ENCODE measurements at regions not wholly inside any gene's neighbourhood (a gene's known extent, or its start where the extent isn't known, plus 50 kb on each side); places are given as distances from the start of the nearest gene placed in this dataset.

DNA sequence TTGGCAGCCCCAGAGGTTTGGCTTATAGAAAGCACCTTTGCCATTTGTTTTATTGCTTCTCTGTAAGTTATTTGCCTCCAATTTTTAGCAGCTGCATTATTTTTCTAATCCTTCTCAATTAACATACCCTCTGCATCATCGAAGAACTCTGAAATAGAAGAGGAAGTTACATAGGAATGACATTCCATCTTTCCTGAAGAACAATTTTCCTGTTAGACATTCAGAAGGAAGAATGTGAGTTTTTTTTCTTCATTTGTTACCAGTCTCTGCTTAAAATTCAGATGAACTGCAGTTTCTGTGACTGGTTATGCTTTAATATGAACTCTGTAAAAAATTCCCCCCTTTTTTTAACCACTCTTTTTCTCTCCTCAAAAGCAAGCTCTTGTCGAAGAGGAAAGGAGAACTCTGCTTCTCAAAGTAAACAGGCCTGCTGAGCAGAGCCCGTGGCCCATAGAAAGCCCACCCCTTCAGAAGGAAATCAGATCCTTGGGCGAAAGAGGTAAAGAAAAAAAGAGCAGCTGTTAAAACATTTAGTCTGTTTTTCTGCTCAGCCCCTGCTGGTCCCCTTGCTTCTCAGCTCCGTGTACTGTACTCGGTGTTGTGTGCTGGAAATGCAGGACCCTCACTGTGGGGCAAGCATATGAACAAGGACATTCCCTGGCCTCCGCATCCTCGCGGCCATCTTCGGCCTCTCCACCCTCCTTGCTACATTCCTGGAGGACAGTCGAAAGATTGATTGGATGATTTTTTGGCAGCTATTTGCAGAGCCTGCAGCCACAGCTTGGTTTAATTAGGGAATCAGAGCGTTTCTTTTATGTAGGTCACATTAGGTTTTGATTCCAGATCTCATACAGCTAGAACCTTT, 164.4 kb upstream of the LRIG3 start:
- H3K36me3 Mint-ChIP-seq (ENCODE audit: low read depth): no peaks in the 10 kb centered on the region
- DNase-seq: no peak
- H3K9me3 Mint-ChIP-seq: no peaks in the 10 kb centered on the region
- H3K4me1 Mint-ChIP-seq (ENCODE audit: low read depth): no peaks in the 10 kb centered on the region
- CTCF ChIA-PET: no interaction called here
- H3K27ac Mint-ChIP-seq: no peak overlapping the region
- no peaks in the 10 kb centered on the region for H3K27me3 Mint-ChIP-seq (ENCODE audit: low read depth)
- intact Hi-C loops (cut with micrococcal nuclease): no loop called here
- no peak overlapping the region for H3K4me3 Mint-ChIP-seq

DNA sequence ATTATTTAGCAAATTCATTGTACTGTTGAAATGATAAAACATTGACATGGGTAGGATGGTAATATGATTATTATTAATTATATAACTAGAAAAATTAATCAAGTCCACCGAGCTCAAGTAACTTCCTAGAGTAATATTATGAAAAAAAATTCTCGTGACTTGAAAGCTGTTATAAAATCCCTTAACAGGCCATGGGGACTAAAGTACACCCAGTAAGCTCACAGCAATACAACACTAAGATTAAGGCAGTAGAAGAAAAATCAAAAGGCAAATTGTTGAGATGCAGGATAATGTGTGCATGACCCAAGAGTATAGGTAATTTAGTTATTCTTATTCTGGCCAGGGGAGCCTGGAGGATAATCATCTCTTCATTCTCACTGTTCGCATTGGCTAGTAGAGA, 162.6 kb upstream of the LRIG3 start:
- Mint-ChIP-seq H3K36me3 (ENCODE audit: low read depth) (no peaks in the 10 kb centered on the region), H3K27ac (no peak overlapping the region), H3K4me3 (no peak overlapping the region), H3K27me3 (ENCODE audit: low read depth) (no peaks in the 10 kb centered on the region), H3K9me3 (no peaks in the 10 kb centered on the region), H3K4me1 (ENCODE audit: low read depth) (no peaks in the 10 kb centered on the region)
- intact Hi-C loops (cut with micrococcal nuclease): no loop called here
- no peak for DNase-seq
- CTCF ChIA-PET: no interaction called here

DNA sequence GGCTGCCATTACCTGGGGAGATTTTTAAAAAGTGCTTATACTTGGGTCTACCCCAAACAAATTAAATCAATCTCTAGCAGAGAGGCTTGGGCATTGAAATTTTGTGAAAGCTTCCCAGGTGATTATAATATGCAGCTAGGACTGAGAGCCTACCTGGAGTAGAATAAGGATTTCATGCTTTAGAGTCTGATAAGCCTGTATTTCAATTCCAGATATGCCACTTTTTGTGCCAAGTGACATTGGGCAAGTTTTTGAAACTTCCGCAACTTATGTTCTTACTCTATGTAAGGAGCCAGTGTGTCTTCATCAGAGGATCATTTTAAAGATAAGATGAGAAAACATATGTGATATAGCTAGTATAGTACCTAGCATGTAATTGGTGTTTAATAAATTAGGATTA, 159.8 kb upstream of the LRIG3 start:
- CTCF ChIA-PET: no interaction called here
- intact Hi-C loops (cut with micrococcal nuclease): no loop called here

GRCh38 chr12:59079472-59079871, 159.2 kb upstream of the LRIG3 start:
- intact Hi-C loops (cut with micrococcal nuclease): no loop called here
- Mint-ChIP-seq H3K27ac (no peak overlapping the region), H3K27me3 (ENCODE audit: low read depth) (no peaks in the 10 kb centered on the region), H3K4me1 (ENCODE audit: low read depth) (no peaks in the 10 kb centered on the region), H3K4me3 (no peak overlapping the region), H3K9me3 (no peaks in the 10 kb centered on the region), H3K36me3 (ENCODE audit: low read depth) (no peaks in the 10 kb centered on the region)
- DNase-seq: no peak
- CTCF ChIA-PET: no interaction called here

More for the DNA sequence above, 159.8 kb upstream of the LRIG3 start:
- no peaks in the 10 kb centered on the region for H3K27me3 Mint-ChIP-seq (ENCODE audit: low read depth)
- no peak overlapping the region for H3K27ac Mint-ChIP-seq
- no peak overlapping the region for H3K4me3 Mint-ChIP-seq
- H3K9me3 Mint-ChIP-seq: no peaks in the 10 kb centered on the region
- DNase-seq: no peak
- no peaks in the 10 kb centered on the region for H3K4me1 Mint-ChIP-seq (ENCODE audit: low read depth)
- no peaks in the 10 kb centered on the region for H3K36me3 Mint-ChIP-seq (ENCODE audit: low read depth)

- Mint-ChIP-seq H3K27me3 (ENCODE audit: low read depth) (no peaks in the 10 kb centered on the region), H3K36me3 (ENCODE audit: low read depth) (no peaks in the 10 kb centered on the region), H3K9me3 (no peaks in the 10 kb centered on the region), H3K27ac (no peak overlapping the region), H3K4me1 (ENCODE audit: low read depth) (no peaks in the 10 kb centered on the region), H3K4me3 (no peak overlapping the region)
- no peak for DNase-seq
- CTCF ChIA-PET: no interaction called here
- intact Hi-C loops (cut with micrococcal nuclease): no loop called here
Observed at GRCh38 chr12:59079002-59079401, 158.7 kb upstream of the LRIG3 start.

DNA sequence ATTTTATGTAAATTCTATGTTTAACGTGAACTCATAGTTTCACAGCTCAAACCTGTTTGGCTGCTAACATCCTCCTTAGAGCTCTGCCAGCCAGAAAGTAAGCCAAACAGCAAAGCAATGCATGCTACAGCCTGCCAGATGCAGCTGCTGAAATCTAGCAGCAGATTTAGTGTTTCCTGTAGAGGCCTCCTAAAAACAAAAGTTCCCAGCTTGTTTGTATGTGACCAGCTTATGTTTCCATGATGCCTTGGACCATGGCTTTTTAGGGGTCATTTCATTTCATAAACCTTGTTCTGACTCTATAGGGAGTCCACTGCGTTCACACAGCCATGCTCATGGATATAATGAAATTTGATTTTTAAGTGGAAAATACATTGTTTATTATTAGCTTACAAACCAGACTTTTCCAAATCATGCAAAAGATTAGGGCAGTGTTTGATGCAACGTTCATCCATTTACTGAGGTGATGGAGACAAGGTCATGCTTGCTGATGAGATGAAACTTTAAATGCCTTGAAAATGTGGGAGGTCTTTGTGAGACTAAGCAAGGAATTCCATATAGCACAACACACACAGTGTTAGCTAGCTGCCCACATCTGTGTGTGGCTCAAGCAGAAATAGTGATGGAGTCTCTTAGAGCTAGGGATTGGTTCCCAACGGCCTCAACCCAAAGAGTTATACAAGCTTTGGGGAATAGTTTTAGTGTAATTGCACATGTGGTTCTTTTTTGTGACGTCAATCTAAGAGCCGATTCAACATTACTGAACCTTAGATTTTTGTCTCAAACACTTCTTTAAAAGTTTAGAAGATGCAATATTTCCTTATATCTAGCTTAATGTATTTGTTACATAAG, 157.5 kb upstream of the LRIG3 start:
- CTCF ChIA-PET: no interaction called here
- H3K27ac Mint-ChIP-seq: no peak overlapping the region
- intact Hi-C loops (cut with micrococcal nuclease): no loop called here
- no peaks in the 10 kb centered on the region for H3K36me3 Mint-ChIP-seq (ENCODE audit: low read depth)
- DNase-seq: no peak
- H3K9me3 Mint-ChIP-seq: no peaks in the 10 kb centered on the region
- no peaks in the 10 kb centered on the region for H3K4me1 Mint-ChIP-seq (ENCODE audit: low read depth)
- no peak overlapping the region for H3K4me3 Mint-ChIP-seq
- no peaks in the 10 kb centered on the region for H3K27me3 Mint-ChIP-seq (ENCODE audit: low read depth)

DNA sequence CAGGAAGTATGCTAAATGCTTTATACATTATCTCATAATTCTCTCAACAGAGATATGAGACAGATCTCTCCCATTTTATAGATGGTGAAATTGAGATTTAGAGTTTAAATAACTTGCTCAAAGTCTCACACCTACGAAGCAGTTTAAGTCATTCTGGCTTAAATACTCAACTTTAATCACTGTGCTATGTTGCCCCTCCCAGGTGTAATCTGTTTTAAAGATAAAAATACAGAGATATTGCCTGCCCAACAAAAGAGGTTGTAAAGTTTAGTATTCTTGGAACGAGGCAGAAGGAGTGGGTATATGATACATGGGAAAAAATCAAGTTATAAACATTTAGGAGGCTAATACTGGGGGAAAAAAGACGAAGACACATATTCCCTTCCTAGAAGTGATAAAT, 156.8 kb upstream of the LRIG3 start:
- intact Hi-C loops (cut with micrococcal nuclease): no loop called here

DNA sequence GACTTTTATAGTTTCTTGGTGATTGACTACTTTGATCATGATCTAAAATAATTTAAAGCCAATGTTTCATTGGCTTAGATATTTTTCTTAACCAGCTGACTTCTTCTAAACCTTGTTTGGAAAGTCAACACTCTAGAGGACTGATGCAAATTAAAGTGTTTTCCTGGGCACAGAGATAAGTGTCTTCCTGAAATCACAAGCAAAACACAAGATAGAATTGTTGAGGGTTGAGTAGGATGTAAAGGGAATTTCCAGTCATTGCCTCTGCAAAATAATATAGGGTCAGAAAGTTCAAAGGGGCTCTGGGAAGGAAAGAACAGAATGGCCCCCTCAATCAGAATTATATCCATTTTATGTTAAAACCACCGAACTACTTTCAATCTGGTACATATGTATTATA, 156.3 kb upstream of the LRIG3 start:
- Mint-ChIP-seq H3K27me3 (ENCODE audit: low read depth) (no peaks in the 10 kb centered on the region), H3K9me3 (no peaks in the 10 kb centered on the region), H3K27ac (no peak overlapping the region), H3K36me3 (ENCODE audit: low read depth) (no peaks in the 10 kb centered on the region), H3K4me3 (no peak overlapping the region), H3K4me1 (ENCODE audit: low read depth) (no peaks in the 10 kb centered on the region)
- CTCF ChIA-PET: no interaction called here
- intact Hi-C loops (cut with micrococcal nuclease): no loop called here
- DNase-seq: no peak

More for the DNA sequence above, 156.8 kb upstream of the LRIG3 start:
- no peak overlapping the region for H3K4me3 Mint-ChIP-seq
- no peaks in the 10 kb centered on the region for H3K36me3 Mint-ChIP-seq (ENCODE audit: low read depth)
- no peaks in the 10 kb centered on the region for H3K4me1 Mint-ChIP-seq (ENCODE audit: low read depth)
- no peaks in the 10 kb centered on the region for H3K27me3 Mint-ChIP-seq (ENCODE audit: low read depth)
- no peaks in the 10 kb centered on the region for H3K9me3 Mint-ChIP-seq
- CTCF ChIA-PET: no interaction called here
- no peak overlapping the region for H3K27ac Mint-ChIP-seq
- DNase-seq: no peak

DNA sequence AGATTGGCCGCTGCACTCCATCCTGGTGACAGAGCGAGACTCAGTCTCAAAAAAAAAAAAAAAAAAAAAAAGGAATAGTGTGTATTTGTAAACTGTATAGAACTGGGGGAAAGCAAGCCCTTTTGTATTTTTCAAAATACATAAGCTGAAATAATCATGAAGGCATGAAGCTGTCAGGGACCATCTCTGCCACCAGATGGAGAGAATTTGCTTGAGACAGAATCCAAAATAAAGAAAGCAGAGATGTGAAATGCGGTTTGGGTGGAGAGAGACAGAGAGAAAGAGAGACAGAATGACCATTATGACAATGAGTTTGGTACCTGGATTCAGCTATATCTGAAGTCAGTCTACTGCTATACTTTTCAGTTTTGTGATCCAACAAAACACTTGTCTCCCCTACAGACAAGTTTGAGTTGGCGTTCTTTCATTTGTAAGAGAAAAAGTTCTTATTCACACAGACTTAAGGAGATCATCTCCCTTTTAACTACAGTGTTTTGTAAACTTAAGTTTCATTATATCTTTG, 155.7 kb upstream of the LRIG3 start:
- Mint-ChIP-seq H3K4me3 (no peak overlapping the region), H3K4me1 (ENCODE audit: low read depth) (no peaks in the 10 kb centered on the region), H3K9me3 (no peaks in the 10 kb centered on the region), H3K27ac (no peak overlapping the region), H3K27me3 (ENCODE audit: low read depth) (no peaks in the 10 kb centered on the region), H3K36me3 (ENCODE audit: low read depth) (no peaks in the 10 kb centered on the region)
- DNase-seq: no peak
- intact Hi-C loops (cut with micrococcal nuclease): no loop called here
- CTCF ChIA-PET: no interaction called here

DNA sequence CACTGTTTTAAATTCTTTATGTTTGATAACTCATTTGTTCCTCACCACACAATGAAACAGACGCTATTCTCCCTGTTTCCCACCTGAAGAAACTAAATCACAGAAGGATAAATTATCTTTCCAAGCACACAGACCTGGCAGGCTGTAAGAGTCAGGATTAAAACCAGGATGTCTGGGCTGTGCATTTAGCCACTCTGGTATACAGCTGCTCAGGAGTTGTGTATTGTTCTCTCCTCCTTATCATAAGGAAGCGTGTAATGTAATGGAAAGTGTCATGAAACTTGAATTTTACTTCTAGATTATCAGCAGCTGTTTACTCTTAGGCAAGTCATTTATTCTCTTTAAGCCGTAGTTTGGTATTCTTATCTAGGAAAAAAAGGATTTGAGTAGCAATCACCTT, 154.8 kb upstream of the LRIG3 start:
- H3K36me3 Mint-ChIP-seq (ENCODE audit: low read depth): no peaks in the 10 kb centered on the region
- DNase-seq: no peak
- H3K9me3 Mint-ChIP-seq: no peaks in the 10 kb centered on the region
- no peaks in the 10 kb centered on the region for H3K27me3 Mint-ChIP-seq (ENCODE audit: low read depth)
- no peaks in the 10 kb centered on the region for H3K4me1 Mint-ChIP-seq (ENCODE audit: low read depth)
- intact Hi-C loops (cut with micrococcal nuclease): no loop called here
- H3K27ac Mint-ChIP-seq: no peak overlapping the region
- CTCF ChIA-PET: no interaction called here
- H3K4me3 Mint-ChIP-seq: no peak overlapping the region

DNA sequence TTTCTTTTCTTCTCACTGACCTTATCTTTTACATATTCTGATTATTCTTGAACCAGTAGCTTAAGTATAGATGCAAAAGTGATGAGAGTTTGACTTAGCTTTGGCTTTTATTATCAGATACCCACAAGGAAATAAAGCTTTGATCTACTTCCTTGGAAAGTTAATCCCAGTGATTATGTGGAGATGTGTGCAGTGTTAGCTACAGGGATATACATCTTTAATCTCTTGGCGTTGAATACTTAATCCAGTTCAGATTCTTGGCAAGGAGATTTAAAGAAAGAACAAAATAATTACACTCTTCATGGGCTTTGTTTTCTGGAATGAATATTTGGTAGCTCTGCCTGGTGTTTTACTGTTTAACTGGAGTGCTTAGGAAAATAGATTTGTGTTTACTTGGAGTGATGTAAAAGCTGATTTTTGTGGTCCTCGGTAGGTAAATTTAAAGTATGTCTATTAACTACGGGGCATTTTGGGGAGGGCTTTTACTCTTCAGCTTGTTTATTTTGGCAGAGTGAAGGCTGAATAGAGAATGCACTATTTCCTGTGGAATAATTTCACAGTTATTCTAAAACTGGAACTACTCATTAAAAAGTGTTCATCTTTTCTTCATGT, 150.1 kb upstream of the LRIG3 start:
- no peak overlapping the region for H3K27ac Mint-ChIP-seq
- no peaks in the 10 kb centered on the region for H3K27me3 Mint-ChIP-seq (ENCODE audit: low read depth)
- no peaks in the 10 kb centered on the region for H3K9me3 Mint-ChIP-seq
- H3K4me3 Mint-ChIP-seq: no peak overlapping the region
- H3K36me3 Mint-ChIP-seq (ENCODE audit: low read depth): no peaks in the 10 kb centered on the region
- no peak for DNase-seq
- intact Hi-C loops (cut with micrococcal nuclease): no loop called here
- CTCF ChIA-PET: no interaction called here
- H3K4me1 Mint-ChIP-seq (ENCODE audit: low read depth): no peaks in the 10 kb centered on the region

DNA sequence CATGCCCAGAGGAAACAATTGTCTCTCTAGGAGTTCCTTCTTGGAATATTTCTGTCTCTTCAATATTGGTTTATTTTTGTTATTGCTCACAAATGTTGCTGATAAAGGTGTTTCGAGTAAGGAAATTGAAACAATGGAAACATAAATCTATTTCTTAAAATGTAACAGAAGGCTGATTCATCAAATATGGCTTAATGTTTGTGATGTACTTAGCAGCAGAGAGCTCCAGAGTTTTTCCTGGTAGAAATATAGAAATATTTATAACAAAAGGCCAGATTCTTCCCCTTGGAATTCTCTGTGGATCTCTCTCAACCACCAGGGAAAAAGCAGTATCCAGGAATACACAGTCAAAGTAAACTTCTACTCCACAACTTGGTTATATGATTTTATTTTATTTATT, 149.2 kb upstream of the LRIG3 start:
- no peak for DNase-seq
- intact Hi-C loops (cut with micrococcal nuclease): no loop called here
- CTCF ChIA-PET: no interaction called here
- Mint-ChIP-seq H3K4me1 (ENCODE audit: low read depth) (no peaks in the 10 kb centered on the region), H3K9me3 (no peaks in the 10 kb centered on the region), H3K4me3 (no peak overlapping the region), H3K27ac (no peak overlapping the region), H3K36me3 (ENCODE audit: low read depth) (no peaks in the 10 kb centered on the region), H3K27me3 (ENCODE audit: low read depth) (no peaks in the 10 kb centered on the region)

Data from activated naive CD4-positive, alpha-beta T cell treated with anti-CD3 and anti-CD28 coated beads for 36 hours (primary cell).